Neural cell (in vitro differentiated cells): ENCODE measurements at regions not wholly inside any gene's neighbourhood (a gene's known extent, or its start where the extent isn't known, plus 50 kb on each side); places are given as distances from the start of the nearest gene placed in this dataset.

ENCODE experiments used
- H2AFZ ChIP-seq: fragments of 200-600, 300-800 bp; sonication (generic), shearing (Covaris generic); 2 replicates; pipeline ENCODE4 v1.6.0; 2014; ENCODE audit warnings: low read depth, mild to moderate bottlenecking, antibody characterized with exemption, low read length, moderate library complexity
- H3F3A ChIP-seq: fragments of 200-600 bp; shearing (Covaris generic); 2 replicates; pipeline ENCODE4 v1.6.1; 2016; ENCODE audit warnings: mild to moderate bottlenecking, moderate library complexity, mixed read lengths, antibody characterized with exemption, low read length; ENCODE audit not compliant: insufficient read depth, poor library complexity, severe bottlenecking
- H3K27ac ChIP-seq: fragments of 200-600, 300-800 bp; sonication (generic), shearing (Covaris generic); 2 replicates; pipeline ENCODE4 v1.5.1; 2014; ENCODE audit warnings: mild to moderate bottlenecking, low read length, moderate library complexity
- H3K27me3 ChIP-seq: fragments of 300-800, 200-600 bp; sonication (generic), shearing (Covaris generic); 2 replicates; pipeline ENCODE4 v1.6.0; 2014; ENCODE audit warnings: mild to moderate bottlenecking, low read depth, low read length, moderate library complexity; ENCODE audit not compliant: insufficient read depth
- H3K36me3 ChIP-seq: fragments of 300-800, 200-600 bp; sonication (generic), shearing (Covaris generic); 2 replicates; pipeline ENCODE4 v1.5.1; 2014; ENCODE audit warnings: mild to moderate bottlenecking, antibody characterized with exemption, low read length, moderate library complexity; ENCODE audit not compliant: insufficient read depth
- H3K4me2 ChIP-seq: fragments of 300-800, 200-600 bp; sonication (generic), shearing (Covaris generic); 2 replicates; pipeline ENCODE4 v1.6.0; 2014; ENCODE audit warnings: mild to moderate bottlenecking, low read length
- H3K4me3 ChIP-seq: fragments of 300-800, 200-600 bp; sonication (generic), shearing (Covaris generic); 2 replicates; pipeline ENCODE4 v1.5.1; 2014; ENCODE audit warnings: mild to moderate bottlenecking, low read length, moderate library complexity
- H3K79me2 ChIP-seq: fragments of 200-600 bp; shearing (Covaris generic); replicated peaks from 2 replicates; pipeline ENCODE4 v1.6.0; 2014; ENCODE audit warnings: mild to moderate bottlenecking, low read length, moderate library complexity; ENCODE audit not compliant: insufficient read depth
- H3K9ac ChIP-seq: fragments of 300-800, 200-600 bp; sonication (generic), shearing (Covaris generic); 2 replicates; pipeline ENCODE4 v1.6.1; 2016; ENCODE audit warnings: mild to moderate bottlenecking, low read length, mixed read lengths
- H3K9me2 ChIP-seq: fragments of 200-600 bp; shearing (Covaris generic); 2 replicates; pipeline ENCODE4 v1.6.1; 2016; ENCODE audit warnings: mild to moderate bottlenecking, low read length, mixed read lengths; ENCODE audit not compliant: insufficient read depth
- H3K9me3 ChIP-seq: fragments of 200-600, 300-800 bp; sonication (generic), shearing (Covaris generic); 2 replicates; pipeline ENCODE4 v1.6.1; 2016; ENCODE audit warnings: mild to moderate bottlenecking, mixed run types, low read length, moderate library complexity, mixed read lengths
- H4K20me1 ChIP-seq: fragments of 200-600 bp; shearing (Covaris generic); 2 replicates; pipeline ENCODE4 v1.6.1; 2016; ENCODE audit warnings: mild to moderate bottlenecking, mixed run types; ENCODE audit not compliant: insufficient read depth
- EP300 ChIP-seq: fragments of 450-650 bp; conservative IDR thresholded peaks from 2 replicates; pipeline ENCODE4 v1.6.1; 2014; ENCODE audit warnings: antibody characterized with exemption, mild to moderate bottlenecking, moderate library complexity; ENCODE audit not compliant: poor library complexity, severe bottlenecking
- EZH2 ChIP-seq: fragments of 200-600, 300-800 bp; shearing (Covaris generic), sonication (generic); IDR thresholded peaks from 2 replicates; pipeline ENCODE4 v1.6.1; 2014; ENCODE audit warnings: antibody characterized with exemption, low read length, borderline replicate concordance, mild to moderate bottlenecking; ENCODE audit not compliant: insufficient read depth, poor library complexity, severe bottlenecking
- MXI1 ChIP-seq: fragments of 450-650 bp; conservative IDR thresholded peaks from 2 replicates; pipeline ENCODE4 v1.6.1; 2014; ENCODE audit warnings: antibody characterized with exemption, mild to moderate bottlenecking; ENCODE audit not compliant: poor library complexity, severe bottlenecking
- POLR2AphosphoS5 ChIP-seq: IDR thresholded peaks from 2 replicates; pipeline ENCODE4 v1.6.1; 2012
- RAD21 ChIP-seq: fragments of 450-650 bp; conservative IDR thresholded peaks from 2 replicates; pipeline ENCODE4 v1.6.1; 2014; ENCODE audit warnings: antibody characterized with exemption, mild to moderate bottlenecking, moderate library complexity
- SMC3 ChIP-seq: fragments of 450-650 bp; conservative IDR thresholded peaks from 2 replicates; pipeline ENCODE4 v1.6.1; 2014; ENCODE audit warnings: antibody characterized with exemption, mild to moderate bottlenecking, moderate library complexity; ENCODE audit not compliant: poor library complexity
- TAF1 ChIP-seq: IDR thresholded peaks from 2 replicates; pipeline ENCODE4 v1.6.1; 2012; ENCODE audit warnings: low read depth
- TF ChIP-seq, protein P1 (sequence below): fragments of 450-650 bp; IDR thresholded peaks from 2 replicates; pipeline ENCODE4 v1.5.1; 2014; ENCODE audit warnings: antibody characterized with exemption, mild to moderate bottlenecking, moderate library complexity; ENCODE audit not compliant: poor library complexity, severe bottlenecking
- TF ChIP-seq, protein P2 (sequence below): IDR thresholded peaks from 2 replicates; pipeline ENCODE4 v1.6.1; 2012; ENCODE audit warnings: borderline replicate concordance

DNA sequence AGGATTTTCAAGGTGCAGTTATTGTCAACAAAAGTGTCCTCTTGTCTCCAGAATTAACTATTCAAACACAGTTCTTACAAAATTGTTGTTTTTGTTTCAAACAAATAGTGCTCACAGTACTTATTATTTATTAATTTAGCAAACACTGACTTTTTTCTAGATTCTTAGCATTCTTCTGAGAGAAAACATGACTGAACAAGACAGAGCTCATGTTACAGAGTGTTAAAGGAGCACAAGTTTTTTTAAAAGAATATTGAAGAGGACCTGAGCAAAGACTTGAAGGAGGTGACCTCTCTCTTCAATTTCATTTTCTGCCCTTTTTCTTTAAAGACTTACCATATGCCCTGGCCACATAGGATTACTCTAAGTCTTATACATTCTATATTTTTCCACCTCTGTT lies 2220.3 kb upstream of the AGA start:
- Histone ChIP-seq H3K27me3 (no peaks in the 10 kb centered on the region), H3K9me2 (no peaks in the 10 kb centered on the region), H3K79me2 (no peaks in the 10 kb centered on the region), H3K27ac (no peak overlapping the region), H4K20me1 (no peaks in the 10 kb centered on the region), H2AFZ (no peak overlapping the region), H3K36me3 (no peaks in the 10 kb centered on the region), H3K9ac (no peak overlapping the region), H3F3A (no peaks in the 10 kb centered on the region), H3K9me3 (no peaks in the 10 kb centered on the region), H3K4me2 (no peak overlapping the region), H3K4me3 (no peak overlapping the region)
- TF ChIP-seq POLR2AphosphoS5 (no peak), RAD21 (no peak), TAF1 (no peak), EZH2 (no peak), SMC3 (no peak), EP300 (no peak), MXI1 (no peak)
- TF ChIP-seq, protein P1, sequence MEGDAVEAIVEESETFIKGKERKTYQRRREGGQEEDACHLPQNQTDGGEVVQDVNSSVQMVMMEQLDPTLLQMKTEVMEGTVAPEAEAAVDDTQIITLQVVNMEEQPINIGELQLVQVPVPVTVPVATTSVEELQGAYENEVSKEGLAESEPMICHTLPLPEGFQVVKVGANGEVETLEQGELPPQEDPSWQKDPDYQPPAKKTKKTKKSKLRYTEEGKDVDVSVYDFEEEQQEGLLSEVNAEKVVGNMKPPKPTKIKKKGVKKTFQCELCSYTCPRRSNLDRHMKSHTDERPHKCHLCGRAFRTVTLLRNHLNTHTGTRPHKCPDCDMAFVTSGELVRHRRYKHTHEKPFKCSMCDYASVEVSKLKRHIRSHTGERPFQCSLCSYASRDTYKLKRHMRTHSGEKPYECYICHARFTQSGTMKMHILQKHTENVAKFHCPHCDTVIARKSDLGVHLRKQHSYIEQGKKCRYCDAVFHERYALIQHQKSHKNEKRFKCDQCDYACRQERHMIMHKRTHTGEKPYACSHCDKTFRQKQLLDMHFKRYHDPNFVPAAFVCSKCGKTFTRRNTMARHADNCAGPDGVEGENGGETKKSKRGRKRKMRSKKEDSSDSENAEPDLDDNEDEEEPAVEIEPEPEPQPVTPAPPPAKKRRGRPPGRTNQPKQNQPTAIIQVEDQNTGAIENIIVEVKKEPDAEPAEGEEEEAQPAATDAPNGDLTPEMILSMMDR, result no peak
- TF ChIP-seq, protein P2, sequence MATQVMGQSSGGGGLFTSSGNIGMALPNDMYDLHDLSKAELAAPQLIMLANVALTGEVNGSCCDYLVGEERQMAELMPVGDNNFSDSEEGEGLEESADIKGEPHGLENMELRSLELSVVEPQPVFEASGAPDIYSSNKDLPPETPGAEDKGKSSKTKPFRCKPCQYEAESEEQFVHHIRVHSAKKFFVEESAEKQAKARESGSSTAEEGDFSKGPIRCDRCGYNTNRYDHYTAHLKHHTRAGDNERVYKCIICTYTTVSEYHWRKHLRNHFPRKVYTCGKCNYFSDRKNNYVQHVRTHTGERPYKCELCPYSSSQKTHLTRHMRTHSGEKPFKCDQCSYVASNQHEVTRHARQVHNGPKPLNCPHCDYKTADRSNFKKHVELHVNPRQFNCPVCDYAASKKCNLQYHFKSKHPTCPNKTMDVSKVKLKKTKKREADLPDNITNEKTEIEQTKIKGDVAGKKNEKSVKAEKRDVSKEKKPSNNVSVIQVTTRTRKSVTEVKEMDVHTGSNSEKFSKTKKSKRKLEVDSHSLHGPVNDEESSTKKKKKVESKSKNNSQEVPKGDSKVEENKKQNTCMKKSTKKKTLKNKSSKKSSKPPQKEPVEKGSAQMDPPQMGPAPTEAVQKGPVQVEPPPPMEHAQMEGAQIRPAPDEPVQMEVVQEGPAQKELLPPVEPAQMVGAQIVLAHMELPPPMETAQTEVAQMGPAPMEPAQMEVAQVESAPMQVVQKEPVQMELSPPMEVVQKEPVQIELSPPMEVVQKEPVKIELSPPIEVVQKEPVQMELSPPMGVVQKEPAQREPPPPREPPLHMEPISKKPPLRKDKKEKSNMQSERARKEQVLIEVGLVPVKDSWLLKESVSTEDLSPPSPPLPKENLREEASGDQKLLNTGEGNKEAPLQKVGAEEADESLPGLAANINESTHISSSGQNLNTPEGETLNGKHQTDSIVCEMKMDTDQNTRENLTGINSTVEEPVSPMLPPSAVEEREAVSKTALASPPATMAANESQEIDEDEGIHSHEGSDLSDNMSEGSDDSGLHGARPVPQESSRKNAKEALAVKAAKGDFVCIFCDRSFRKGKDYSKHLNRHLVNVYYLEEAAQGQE, result no peak

DNA sequence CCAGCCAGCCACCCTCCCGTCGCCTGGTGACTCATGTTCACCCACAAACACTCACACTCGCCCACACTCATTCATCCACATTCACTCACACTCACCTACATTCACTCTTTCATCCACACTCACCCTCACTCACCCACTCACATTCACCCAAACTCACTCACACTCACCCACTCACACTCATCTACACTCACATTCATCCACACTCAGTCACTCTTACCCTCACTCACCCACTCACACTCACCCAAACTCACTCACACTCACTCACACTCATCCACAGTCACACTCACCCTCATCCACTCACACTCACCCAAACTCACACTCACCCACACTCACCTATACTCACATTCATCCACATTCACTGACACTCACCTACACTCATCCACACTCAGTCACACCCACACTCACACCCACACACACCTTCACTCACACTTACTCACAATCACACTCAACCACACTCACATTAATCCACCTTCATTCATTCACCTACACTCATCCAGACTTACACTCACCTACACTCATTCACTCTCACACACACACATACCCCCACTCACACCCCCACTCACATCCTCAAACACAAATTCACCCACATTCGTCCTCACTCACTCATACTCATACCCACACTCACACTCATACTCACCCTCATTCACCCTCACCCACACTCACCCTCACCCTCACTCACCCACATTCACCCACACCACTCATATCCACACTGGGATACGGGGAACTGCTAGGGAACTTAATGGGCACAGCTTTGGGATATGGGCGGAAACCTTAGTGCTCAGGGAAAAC lies 2221.6 kb upstream of the AGA start:
- Histone ChIP-seq H3K9ac (no peak overlapping the region), H3K9me3 (no peaks in the 10 kb centered on the region), H3K4me2 (no peak overlapping the region), H4K20me1 (no peaks in the 10 kb centered on the region), H3K27me3 (no peaks in the 10 kb centered on the region), H3F3A (no peaks in the 10 kb centered on the region), H3K4me3 (no peak overlapping the region), H3K27ac (no peak overlapping the region), H3K79me2 (no peaks in the 10 kb centered on the region), H3K36me3 (no peaks in the 10 kb centered on the region), H2AFZ (no peak overlapping the region), H3K9me2 (no peaks in the 10 kb centered on the region)
- TF ChIP-seq, protein P1, result no peak
- TF ChIP-seq POLR2AphosphoS5 (no peak), TAF1 (no peak), EP300 (no peak), RAD21 (no peak), SMC3 (no peak), MXI1 (no peak), EZH2 (no peak)
- TF ChIP-seq, protein P2, result no peak
